GM21786 (cell line): ENCODE measurements at regions not wholly inside any gene's neighbourhood (a gene's known extent, or its start where the extent isn't known, plus 50 kb on each side); places are given as distances from the start of the nearest gene placed in this dataset.
"Not testable (repeated sequence)": the region's sequence is repeated elsewhere in the genome, so short reads cannot be mapped to it uniquely, and the experiment has no call there.

Source experiments
- ATAC-seq: cut with Tn5 transposase; IDR thresholded peaks from one replicate; pipeline ENCODE4 v1.9.1; 2021; ENCODE audit not compliant: unreplicated experiment

DNA sequence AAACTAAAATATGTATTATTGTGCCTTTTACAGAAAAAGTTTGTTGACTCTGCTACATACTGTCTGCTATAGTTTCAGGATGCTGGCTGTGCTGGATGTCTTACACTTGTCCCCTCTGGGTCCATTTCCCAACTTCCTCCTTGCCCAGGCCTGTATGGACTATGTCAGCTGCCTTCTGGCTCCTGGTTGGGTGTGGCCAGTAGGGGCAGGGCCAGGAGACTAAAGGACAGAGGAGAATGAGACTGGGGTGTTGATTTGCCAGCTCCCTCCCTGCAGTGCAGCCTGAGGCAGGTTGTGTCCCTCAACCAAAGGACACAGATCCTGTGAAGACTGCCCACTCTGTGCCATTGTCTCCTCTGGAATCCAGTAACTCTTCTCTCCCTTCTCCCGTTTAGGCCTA is 90.6 kb upstream of the UBE2E2 start:
- no peak for ATAC-seq

DNA sequence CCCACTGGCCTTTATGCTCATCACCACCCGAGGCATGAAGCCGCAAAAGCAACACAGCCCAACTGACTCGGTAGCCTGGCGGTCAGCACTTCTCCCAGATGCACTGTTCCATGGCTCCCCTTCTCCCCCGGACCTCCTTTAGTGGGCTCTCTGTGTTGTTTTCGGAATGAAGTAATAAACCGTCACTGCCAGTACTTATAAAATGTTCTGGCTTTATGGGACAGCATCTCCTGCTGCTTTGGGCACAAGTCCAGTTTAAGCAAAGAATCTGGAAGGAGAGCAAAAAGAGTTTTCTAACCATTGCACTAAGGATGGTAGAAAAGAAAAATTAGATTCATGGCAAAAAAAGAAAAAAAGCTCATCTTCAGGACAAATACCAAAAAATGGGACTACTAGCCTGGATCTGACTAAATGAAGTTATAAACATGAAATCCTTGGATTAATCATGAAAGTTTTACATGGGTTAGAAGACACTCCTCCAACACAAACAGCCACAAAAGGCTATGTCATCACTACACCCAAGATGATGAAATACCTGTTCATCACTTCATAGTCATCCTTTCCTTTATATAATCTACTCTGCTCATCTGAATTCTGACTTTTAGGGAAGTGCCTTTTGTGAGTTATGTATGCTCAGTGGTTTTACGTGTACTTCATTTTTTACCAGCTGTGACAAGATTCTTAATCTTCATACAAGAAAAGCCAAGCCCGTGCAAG is 89.5 kb upstream of the UBE2E2 start:
- ATAC-seq = no peak

DNA sequence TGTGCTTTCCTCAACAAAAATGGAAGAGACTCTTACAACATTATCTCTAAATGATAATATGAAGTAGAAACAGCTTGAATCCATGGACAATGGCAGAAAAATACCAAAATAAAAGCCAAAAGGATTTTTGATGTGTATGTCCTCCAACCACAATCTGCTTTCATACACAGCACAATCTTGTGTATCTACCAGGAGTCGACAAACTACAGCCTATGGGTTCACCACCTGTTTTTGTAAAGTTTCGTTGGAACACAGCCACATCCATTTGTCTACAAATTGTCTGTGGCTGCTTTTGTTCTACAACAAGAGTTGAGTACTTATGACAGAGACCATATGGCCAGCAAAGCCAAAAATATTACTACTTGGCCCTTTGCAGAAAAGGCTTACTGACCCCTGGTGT is 88.7 kb upstream of the UBE2E2 start:
- no peak for ATAC-seq

DNA sequence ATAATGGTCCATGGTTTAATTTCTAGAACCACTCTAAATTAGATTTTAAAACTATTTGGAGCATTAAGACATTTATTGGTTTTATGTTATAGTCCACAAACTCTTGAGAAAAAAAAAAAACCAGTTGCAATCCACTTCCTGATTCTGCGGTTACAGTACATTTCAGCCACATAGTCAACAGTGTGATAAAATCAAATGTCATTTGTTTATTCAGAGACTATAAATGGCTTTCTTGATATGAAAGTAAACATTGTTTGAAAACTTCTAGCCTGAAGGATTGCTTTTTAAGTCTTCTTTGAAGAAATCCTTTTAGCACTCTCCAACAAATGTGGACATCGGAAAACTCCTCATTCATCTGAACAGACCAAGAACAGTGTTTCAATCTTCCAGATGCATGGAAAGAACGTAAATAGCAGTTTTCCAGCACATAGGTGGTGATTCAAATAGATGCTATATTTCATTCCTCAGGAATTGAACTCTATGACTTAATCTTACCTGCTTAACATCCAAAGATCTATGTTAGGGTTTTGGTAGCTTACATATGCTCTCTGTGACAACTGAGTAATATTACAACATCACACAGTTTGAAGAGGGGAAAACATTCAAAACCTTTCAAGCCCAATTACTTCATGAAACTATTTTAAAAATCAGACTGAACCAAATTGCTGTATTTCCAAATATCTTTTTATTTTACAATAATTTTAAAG is 87.8 kb upstream of the UBE2E2 start:
- no peak for ATAC-seq

DNA sequence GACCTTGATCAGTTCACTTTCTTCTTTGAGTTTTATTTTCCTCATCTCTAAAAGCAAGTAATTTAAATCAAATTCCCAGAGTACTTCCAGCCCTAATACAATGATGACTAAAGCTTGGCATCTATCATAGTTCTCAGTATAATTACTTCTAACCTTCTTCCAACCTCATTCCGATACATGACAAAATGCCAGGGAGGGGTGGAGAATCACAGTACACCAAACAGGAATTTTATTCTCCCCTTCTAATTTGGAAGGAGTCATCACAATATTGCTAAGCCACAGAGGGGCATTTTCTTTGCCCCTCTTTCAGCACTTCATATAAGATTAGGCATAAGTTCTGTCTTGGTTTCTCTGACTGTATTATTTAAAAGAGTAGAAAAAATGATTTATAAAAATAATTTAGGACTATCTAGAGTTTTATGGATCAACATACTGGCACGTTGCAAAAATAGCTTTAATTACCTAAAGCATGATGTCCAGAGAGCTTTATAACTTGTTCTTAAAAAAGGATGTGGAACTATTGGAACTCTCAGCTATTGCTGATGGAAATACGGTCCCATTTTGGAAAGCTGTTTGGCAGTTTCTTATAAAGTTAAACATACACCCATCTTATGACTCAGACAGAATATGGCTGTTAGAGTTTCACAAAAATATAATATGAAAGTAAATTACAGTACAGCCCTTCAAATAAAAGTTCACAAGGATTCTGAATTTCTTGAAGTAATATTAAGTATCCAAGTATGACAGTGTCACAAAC is 86.9 kb upstream of the UBE2E2 start:
- no peak for ATAC-seq

DNA sequence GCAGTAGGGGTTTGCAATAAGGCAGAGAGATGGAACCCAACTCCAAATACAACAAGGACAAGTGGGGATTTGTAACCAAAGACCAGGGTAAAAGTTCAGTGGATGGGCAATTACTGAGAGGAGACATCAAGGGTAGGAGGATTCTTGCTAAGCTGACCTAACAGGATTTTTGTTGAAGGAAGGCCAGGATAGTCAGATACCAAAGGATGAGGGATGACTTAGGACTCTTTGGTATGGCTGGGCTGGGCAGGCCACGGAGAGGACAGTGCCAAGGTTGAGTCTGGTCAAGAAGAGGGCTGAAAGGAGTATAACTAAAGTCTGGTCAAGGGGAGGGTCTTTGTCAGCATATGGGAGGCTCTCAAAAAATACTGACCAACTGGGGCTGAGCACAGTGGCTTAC is 85.3 kb upstream of the UBE2E2 start:
- no peak for ATAC-seq

DNA sequence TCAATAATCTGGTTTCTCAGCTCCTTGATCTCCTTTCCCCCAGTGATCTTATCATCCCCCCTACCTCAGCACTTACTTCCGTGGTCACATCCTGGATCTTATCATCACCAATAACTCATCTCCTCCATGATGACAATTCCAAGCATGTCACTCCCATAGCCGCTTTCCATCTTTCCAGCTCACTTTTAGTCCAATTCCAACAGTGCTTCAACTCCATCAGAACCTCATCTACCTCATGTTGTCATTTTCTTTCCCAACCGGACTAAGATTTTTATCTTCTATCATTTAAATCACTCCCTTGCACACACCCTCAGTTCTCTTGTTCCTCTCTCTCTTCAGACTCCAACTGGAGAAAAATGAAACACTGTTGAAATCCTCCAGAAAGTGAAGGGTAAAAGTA is 75.9 kb upstream of the UBE2E2 start:
- no peak for ATAC-seq

DNA sequence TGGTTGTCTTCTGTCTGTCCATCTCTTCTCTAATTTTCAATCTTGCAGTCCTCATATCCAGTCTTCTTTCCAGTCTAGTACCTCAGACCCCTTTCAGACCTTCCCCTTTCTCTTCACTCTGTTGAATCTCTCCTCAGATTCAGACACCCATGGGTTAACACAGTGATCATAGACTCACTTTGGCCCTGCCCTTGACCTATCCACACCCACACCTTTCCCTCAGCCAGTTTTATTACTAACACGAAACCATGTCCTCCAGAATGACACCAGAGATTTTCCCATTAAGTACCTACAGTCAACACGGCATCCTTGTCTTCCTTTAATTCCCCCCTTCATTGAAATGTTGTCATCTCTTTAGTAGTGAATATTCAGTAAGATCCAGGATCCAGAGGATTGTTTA is 74.5 kb upstream of the UBE2E2 start:
- ATAC-seq = no peak

DNA sequence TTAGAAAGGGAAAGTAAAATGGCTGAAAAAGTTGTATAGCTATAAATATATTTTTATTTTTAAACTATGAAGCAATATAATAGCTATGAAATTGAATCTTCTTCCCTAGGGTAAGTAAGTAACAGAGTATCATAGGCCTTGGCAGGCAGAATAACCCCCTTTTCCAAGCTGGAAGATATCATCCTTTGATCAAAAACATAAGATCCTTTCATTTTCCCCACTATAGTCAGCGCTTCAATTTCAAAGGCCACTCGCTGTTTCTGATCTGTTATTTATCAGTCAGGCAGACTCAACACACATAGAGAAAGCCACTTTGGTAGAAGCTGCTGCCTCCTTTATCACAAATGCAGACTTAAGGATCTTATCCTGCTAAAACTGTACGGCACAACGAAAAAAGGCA is 74.0 kb upstream of the UBE2E2 start:
- no peak for ATAC-seq

DNA sequence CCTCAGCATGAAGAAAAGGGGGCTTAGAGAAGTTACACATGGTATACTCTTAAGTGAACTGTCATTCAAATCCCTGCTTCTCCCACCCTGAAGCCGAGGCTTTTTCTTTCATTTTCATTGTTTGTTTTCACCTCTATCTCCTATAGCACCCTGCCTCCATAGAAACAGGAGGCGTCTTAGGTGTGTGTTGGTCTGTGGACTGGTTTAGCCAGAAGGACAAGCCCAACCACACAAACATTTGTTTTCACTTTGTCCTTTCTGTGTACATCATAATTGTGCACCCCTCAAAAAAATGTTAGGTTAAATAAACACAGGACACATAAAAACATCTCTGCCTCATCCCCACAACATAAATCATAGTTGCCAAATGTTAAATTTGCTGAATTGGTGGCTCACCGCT is 73.3 kb upstream of the UBE2E2 start:
- ATAC-seq = no peak

DNA sequence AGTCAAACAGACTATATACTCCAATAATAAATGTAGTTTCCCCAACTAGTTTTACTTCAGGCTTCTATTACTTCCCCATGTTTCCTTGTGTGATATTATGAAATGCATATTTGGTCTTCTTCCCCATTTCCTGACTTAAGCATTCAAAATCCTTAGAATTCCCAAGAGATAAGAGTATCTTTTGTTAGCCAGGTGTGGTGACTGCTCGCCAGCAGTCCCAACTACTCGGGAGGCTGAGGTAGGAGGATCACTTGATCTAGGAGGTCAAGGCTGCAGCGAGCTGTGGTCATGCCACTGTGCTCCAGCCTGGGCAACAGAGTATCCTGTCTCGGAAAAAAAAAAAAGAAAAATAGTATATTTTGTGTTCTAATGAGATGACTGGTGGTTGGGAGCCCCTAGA is 72.7 kb upstream of the UBE2E2 start:
- no peak for ATAC-seq

DNA sequence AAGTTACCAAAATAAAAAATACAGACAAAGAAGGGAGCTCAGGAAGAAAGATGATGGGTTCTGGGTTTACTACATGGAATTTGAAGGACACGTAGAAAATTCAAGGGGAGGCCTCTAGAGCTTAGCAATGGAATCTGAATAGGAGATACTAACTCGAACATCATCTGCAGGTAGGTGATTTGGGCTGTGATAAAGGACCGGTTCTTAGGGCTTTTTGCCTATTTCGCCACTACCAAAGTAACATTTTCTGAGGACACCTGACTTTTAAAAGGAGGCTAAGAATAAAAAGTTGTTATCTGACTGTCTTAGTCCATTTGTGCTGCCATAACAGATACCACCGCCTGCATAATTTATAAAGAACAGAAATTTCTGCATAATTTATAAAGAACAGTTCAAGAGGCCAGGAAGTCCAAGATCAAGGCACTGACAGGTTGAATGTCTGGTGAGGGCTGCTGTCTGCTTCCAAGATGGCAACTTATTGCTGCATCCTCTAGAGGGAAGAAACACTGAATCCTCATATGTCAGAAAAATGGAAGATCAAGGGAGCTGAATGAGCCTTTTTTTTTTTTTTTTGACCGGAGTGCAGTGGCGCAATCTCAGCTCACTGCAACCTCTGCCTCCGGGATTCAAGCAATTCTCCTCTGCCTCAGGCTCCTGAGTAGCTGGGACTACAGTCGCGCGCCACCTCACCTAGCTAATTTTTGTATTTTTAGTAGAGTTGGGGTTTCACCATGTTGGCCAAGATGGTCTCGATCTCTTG is 67.9 kb upstream of the UBE2E2 start:
- no peak for ATAC-seq

DNA sequence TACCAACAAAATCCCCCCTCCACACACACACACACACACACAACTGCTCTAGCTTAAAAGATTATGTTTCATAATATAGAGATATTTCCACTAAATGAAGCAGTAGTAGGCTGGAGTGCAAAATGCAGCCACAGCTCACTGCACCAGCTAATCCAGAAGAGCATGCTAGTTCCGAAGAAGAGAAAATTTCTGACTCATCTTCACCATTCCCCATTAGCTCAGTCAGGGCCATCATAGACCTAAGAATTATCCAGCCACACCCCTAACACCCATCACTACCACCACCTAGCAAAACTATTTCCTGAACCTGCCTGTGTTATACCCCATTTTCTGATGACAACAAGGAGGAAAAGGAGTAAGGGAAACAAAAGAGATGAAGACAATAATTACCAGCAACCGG is 67.1 kb upstream of the UBE2E2 start:
- ATAC-seq = no peak

DNA sequence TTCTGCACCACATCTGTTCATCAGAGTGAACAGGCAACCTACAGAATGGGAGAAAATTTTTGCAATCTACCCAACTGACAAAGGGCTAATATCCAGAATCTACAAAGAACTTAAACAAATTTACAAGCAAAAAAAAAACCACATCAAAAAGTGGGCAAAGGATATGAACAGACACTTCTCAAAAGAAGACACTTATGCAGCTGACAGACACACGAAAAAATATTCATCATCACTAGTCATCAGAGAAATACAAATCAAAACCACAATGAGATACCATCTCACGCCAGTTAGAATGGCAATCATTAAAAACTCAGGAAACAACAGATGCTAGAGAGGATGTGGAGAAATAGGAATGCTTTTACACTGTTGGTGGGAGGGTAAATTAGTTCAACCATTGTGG is 59.1 kb upstream of the UBE2E2 start:
- ATAC-seq = not testable (repeated sequence)

DNA sequence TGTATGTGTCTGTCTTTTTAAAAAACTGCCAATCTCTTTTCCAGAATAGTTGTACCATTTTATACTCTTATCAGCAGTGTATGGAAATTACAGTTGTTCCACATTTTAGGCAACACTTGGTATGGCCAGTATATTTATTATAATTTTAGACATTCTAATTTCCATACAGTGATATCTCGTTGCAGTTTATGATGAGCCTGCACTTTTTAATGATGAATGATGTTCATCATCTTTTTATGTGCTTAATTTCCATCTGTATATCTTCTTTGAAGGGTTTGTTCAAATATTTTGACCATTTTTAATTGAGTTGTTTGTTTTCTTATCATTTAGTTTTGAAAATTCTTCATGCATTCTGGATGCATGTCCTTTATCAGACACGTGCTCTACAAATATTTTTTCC is 57.0 kb upstream of the UBE2E2 start:
- ATAC-seq = no peak

DNA sequence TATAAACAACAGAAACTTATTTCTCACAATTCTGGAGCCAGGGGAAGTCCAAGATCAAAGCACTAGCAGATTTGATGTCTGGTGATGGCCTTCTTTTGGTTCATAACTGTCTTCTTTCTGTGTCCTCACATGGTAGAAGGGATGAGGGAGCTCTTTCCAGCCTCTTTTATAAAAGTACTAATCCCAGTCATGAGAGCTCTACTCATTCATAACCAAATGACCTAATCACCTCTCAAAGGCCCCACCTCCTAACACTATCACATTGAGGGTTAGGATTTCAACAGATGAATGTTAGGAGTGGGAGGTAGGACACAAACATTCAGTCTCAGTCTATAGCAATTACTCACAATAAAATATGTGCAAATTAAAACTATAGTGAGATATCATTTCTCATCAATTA is 50.1 kb upstream of the UBE2E2 start:
- no peak for ATAC-seq
